HG03196 (cell line): ENCODE measurements at regions not wholly inside any gene's neighbourhood (a gene's known extent, or its start where the extent isn't known, plus 50 kb on each side); places are given as distances from the start of the nearest gene placed in this dataset.

Experiments
- ATAC-seq: cut with Tn5 transposase; IDR thresholded peaks from one replicate; pipeline ENCODE4 v1.9.1; 2021; ENCODE audit not compliant: unreplicated experiment

- ATAC-seq = no peak
These were observed 1472.2 kb downstream of the PCDH7 start for GRCh38 chr4:32192363-32192762.

- no peak for ATAC-seq
These were observed 1472.8 kb downstream of the PCDH7 start for GRCh38 chr4:32192991-32193390.

GRCh38 chr4:32196950-32197688, 1477.0 kb downstream of the PCDH7 start:
- no peak for ATAC-seq

- ATAC-seq = no peak
These were observed 1479.5 kb downstream of the PCDH7 start for GRCh38 chr4:32199639-32200038.

GRCh38 chr4:32203340-32203739, 1483.2 kb downstream of the PCDH7 start:
- no peak for ATAC-seq

GRCh38 chr4:32206756-32207155, 1486.6 kb downstream of the PCDH7 start:
- ATAC-seq = no peak

- ATAC-seq = no peak
These were observed 1487.3 kb downstream of the PCDH7 start for GRCh38 chr4:32207456-32207855.

GRCh38 chr4:32215277-32215676, 1495.1 kb downstream of the PCDH7 start:
- no peak for ATAC-seq

- no peak for ATAC-seq
These were observed 1496.3 kb downstream of the PCDH7 start for GRCh38 chr4:32216502-32216901.

- no peak for ATAC-seq
These were observed 1499.3 kb downstream of the PCDH7 start for GRCh38 chr4:32219306-32220075.

- no peak for ATAC-seq
These were observed 1506.0 kb downstream of the PCDH7 start for GRCh38 chr4:32226204-32226603.

- no peak for ATAC-seq
These were observed 1506.6 kb downstream of the PCDH7 start for GRCh38 chr4:32226733-32227132.

GRCh38 chr4:32243926-32244325, 1523.8 kb downstream of the PCDH7 start:
- ATAC-seq = no peak

- ATAC-seq = no peak
These were observed 1528.9 kb downstream of the PCDH7 start for GRCh38 chr4:32249040-32249439.

GRCh38 chr4:32251126-32251525, 1531.0 kb downstream of the PCDH7 start:
- no peak for ATAC-seq

- no peak for ATAC-seq
These were observed 1531.8 kb downstream of the PCDH7 start for GRCh38 chr4:32251926-32252325.

- no peak for ATAC-seq
These were observed 1534.0 kb downstream of the PCDH7 start for GRCh38 chr4:32254216-32254615.

- no peak for ATAC-seq
These were observed 1538.8 kb downstream of the PCDH7 start for GRCh38 chr4:32258986-32259385.

GRCh38 chr4:32261196-32261595, 1541.0 kb downstream of the PCDH7 start:
- ATAC-seq = no peak

- no peak for ATAC-seq
These were observed 1548.7 kb downstream of the PCDH7 start for GRCh38 chr4:32268863-32269262.

- no peak for ATAC-seq
These were observed 1569.9 kb downstream of the PCDH7 start for GRCh38 chr4:32290102-32290501.

- no peak for ATAC-seq
These were observed 1598.8 kb downstream of the PCDH7 start for GRCh38 chr4:32318926-32319325.
